ENCODE measurements at regions not wholly inside any gene's neighbourhood (a gene's known extent, or its start where the extent isn't known, plus 50 kb on each side); places are given as distances from the start of the nearest gene placed in this dataset.

DNA sequence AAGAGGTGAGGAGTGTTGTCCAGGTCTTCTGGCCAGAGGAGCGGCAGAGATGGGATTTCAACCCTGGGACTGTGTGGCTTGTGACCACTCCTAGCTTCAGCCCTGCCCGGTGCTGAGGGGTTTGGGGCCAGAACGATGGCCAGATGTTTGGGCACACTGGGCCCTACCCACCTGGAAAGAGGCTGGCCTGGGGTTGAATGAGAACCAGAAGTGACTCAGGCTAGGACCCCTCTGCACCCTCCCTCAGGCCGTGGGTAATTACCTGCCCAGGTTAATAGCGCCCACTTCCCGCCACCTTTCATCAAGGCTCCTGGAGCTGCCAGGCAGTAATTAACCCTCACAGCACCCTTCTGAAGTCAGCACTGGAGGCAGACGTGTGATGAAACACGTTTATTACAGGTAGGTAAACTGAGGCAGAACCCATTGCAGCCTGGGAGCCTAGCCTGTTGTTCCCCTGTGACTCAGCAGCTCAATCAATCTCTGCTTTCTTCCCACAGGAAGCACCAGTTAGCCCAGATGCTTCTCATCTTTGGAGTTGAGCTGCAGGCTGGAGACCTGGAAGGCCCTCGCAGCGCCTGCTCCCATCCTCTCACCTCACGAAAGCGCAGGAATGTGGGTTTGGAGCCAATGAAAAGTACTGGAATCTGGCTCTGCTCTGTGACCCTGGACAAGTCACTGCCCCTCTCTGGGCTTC lies 120.8 kb downstream of the CEBPB start:
- TF ChIP-seq, protein P1, sequence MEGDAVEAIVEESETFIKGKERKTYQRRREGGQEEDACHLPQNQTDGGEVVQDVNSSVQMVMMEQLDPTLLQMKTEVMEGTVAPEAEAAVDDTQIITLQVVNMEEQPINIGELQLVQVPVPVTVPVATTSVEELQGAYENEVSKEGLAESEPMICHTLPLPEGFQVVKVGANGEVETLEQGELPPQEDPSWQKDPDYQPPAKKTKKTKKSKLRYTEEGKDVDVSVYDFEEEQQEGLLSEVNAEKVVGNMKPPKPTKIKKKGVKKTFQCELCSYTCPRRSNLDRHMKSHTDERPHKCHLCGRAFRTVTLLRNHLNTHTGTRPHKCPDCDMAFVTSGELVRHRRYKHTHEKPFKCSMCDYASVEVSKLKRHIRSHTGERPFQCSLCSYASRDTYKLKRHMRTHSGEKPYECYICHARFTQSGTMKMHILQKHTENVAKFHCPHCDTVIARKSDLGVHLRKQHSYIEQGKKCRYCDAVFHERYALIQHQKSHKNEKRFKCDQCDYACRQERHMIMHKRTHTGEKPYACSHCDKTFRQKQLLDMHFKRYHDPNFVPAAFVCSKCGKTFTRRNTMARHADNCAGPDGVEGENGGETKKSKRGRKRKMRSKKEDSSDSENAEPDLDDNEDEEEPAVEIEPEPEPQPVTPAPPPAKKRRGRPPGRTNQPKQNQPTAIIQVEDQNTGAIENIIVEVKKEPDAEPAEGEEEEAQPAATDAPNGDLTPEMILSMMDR (IDR thresholded peaks at IDR 0.05; ENCODE audit: low read depth, low read length), result no peak
- no peak overlapping the region for H3K4me3 ChIP-seq (replicated peaks in 1 of 2; ENCODE audit: low read depth in 2 of 2, low read length in 2 of 2)
- peak in 1 of 2 donors; percentile 39 for DNase-seq (ENCODE audit: low read depth in 2 of 2)

DNA sequence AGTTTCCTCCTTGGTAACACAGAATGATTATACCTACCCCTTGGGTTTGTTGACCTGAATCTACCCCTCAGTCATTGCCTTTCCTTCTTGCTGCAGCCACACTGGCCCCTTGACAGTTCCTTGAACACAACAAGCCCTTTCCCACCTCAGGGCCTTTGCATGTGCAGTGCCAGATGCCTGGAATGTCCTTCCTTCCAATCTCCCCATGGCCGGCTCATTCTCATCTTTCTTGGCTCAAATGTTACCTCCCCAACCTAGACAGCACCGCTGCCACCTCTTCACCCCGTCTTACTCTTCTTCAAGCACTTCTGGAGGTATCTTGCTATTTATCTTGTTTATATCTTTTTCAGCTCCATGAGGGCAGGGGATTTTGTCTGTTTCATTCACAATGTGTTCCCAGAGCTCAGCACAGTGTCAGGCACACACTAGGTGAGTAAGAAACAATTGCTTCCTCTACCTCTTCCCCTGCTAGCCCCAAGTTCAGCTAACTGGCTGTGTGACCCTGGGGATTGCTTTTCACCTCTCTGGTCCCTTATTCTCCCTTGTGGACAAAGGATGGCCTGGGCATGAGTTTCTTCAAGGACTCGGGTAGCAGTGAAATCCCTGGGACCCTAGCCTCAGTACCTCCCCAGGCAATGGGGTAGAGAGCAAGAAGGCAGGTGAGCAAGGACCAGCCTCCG lies 121.5 kb downstream of the CEBPB start:
- TF ChIP-seq, protein P1 (IDR thresholded peaks at IDR 0.05; ENCODE audit: low read depth, low read length), result no peak
- DNase-seq (ENCODE audit: low read depth in 2 of 2), result no peak
- H3K4me3 ChIP-seq (replicated peaks in 1 of 2; ENCODE audit: low read depth in 2 of 2, low read length in 2 of 2), result no peak overlapping the region

DNA sequence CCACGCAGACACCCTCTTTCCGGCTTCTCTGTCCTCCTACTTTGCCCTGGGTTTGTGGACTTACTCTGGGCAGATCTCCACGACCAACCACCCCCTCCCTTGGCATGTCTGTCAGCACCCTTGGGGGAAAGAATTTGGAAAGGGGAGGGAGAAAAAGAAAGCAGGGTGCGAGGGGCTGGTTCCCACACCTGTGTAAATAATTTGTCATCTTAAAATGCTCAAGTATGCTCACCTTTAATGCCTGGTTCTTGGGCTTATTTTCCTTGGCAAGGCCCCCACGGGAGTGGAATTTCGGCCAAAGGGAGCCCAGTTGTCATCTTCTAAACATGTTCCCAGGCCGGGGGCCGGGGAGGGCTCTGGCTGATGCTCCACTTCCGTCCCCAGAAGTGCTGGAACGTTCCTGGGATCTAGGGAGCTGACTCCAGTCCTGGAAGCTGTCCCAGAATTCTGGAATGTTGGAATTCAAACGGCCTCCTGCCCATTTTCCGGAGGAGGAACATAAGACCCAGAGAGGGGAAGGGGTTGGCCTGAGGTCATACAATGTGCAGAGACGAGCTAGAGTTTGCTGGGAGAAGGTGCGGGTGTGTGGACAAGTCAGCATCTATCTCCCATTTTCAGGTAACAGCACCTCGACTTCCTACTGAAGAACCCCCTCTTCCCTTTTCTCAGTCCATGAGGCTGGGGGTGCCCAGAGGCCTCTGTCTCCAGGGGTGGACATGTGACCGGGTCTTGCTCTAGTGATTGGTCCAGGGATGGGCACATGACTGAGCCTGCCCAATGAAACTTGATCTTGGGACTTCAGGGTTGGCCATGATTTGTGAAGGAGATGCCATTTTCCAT lies 122.3 kb downstream of the CEBPB start:
- DNase-seq (ENCODE audit: low read depth in 2 of 2), result peak; percentile 63 to 94
- TF ChIP-seq, protein P1 (IDR thresholded peaks at IDR 0.05; ENCODE audit: low read depth, low read length), result no peak
- no peak overlapping the region for H3K4me3 ChIP-seq (replicated peaks in 1 of 2; ENCODE audit: low read depth in 2 of 2, low read length in 2 of 2)

DNA sequence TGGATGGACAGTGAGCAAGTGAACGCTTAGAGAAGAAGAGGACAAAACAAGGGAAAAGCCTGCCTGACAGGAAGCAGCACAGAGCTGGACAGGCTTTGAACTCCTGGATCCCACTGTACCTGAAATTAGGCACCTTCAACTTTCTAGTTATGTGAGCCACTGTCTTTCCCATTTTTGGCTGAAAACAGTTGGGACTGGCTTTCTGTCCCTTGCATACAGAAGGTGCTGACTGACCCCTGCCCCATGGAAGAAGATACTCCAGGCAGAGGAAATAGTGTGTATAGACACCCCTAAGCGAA lies 122.8 kb downstream of the CEBPB start:
- TF ChIP-seq, protein P1 (IDR thresholded peaks at IDR 0.05; ENCODE audit: low read depth, low read length), result no peak
- H3K4me3 ChIP-seq (replicated peaks in 1 of 2; ENCODE audit: low read depth in 2 of 2, low read length in 2 of 2), result no peak overlapping the region
- no peak for DNase-seq (ENCODE audit: low read depth in 2 of 2)

DNA sequence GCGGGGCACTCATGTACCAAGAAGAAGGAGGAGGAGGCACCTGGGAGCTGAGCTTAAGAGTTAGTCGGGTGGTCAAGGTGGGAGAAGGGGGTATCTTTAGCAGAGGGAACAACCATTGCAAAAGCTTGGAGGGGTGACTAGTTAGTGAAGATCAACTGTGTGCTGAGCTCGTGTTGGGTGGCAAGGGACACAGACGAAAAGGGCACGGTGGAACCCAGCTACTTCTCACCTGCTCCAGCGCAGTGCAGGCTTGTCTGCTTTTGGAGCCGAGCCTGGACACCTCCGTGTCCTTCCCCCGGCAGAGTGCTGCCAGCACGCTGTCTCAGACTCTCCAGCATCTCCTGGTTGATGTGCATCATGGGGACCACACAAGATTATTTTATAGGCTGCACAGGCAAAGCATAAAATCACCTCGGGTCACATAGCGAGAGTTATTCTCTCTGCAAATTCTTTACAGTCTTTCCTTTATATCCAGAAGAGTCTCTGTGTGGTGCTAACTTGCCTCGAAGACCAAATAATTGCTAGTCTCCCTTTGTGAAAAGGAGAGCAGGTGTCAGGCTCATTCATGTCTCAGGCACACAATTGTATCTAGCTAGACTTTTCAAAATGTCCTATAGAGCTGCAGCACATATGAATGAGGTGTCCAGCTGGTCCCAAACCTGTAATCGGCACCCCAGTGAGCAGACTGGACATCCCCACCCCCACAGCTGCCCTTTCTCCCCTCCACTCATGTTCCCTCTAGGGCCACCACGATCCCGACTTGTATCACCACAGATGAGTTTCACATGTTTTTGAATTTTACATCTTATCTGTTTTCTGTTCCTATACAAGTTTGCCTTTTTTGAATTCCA lies 123.4 kb downstream of the CEBPB start:
- no peak overlapping the region for H3K4me3 ChIP-seq (replicated peaks in 1 of 2; ENCODE audit: low read depth in 2 of 2, low read length in 2 of 2)
- TF ChIP-seq, protein P1 (IDR thresholded peaks at IDR 0.05; ENCODE audit: low read depth, low read length), result no peak
- no peak for DNase-seq (ENCODE audit: low read depth in 2 of 2)

DNA sequence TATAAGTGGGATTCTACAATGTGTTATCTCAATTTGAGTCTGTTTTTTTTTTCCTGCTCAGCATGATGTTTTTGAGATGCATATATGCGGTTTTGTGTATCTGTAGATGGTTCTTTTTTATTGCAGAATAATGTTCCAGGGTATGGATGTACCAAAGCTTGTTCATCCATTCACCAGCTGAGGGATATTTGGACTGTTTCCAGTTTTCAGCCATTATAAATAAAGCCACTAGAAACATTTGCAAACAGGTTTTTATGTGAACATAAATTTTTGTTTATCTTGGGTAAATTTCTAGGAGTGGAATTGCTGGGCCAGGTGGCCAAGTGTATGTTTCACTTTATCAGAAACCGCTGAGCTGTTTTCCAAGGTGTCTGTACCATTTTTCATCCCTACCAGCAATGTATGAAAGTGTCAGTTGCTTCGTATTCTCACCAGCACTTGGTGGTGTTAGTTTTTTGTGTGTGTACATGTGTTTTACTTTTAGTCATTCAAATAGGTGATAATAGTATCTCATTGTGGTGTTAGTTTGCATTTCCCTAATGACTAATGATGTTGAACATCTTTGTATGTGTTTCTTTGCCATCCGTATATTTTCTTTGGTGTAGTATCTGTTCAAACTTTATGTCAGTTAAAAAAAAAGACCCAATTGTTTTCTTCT lies 124.2 kb downstream of the CEBPB start:
- TF ChIP-seq, protein P1 (IDR thresholded peaks at IDR 0.05; ENCODE audit: low read depth, low read length), result no peak
- no peak for DNase-seq (ENCODE audit: low read depth in 2 of 2)
- H3K4me3 ChIP-seq (replicated peaks in 1 of 2; ENCODE audit: low read depth in 2 of 2, low read length in 2 of 2), result no peak overlapping the region

Data from cardiac fibroblast (primary cell).